ENCODE measurements at regions not wholly inside any gene's neighbourhood (a gene's known extent, or its start where the extent isn't known, plus 50 kb on each side); places are given as distances from the start of the nearest gene placed in this dataset.

DNA sequence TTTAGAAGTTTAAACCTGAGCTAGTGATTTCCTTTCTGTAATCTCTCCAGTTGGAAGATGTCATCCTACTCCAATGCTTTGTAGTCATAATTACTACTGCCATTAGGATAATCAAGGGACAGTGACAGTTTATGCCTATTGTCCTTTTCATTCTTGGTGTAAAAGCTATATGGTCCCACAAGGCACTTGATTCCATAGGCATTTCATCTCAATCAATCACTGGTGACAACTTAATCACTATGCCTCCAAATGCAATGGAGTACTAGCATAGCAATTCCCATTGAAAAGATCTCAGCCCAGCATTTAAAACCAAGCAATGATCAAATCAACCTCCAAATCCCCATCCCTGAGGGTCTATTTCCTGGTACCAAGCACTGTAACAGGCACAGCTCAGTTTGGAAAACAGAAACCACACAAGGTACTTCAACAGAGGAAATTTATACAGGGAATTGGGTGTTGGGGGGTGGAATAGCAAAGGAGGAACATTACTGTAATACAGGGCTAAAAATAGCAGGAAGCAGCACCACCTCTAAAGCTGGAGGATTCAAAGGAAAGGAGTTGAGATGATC is 51.0 kb downstream of the FHIP2A start:
- TF ChIP-seq, protein P1, sequence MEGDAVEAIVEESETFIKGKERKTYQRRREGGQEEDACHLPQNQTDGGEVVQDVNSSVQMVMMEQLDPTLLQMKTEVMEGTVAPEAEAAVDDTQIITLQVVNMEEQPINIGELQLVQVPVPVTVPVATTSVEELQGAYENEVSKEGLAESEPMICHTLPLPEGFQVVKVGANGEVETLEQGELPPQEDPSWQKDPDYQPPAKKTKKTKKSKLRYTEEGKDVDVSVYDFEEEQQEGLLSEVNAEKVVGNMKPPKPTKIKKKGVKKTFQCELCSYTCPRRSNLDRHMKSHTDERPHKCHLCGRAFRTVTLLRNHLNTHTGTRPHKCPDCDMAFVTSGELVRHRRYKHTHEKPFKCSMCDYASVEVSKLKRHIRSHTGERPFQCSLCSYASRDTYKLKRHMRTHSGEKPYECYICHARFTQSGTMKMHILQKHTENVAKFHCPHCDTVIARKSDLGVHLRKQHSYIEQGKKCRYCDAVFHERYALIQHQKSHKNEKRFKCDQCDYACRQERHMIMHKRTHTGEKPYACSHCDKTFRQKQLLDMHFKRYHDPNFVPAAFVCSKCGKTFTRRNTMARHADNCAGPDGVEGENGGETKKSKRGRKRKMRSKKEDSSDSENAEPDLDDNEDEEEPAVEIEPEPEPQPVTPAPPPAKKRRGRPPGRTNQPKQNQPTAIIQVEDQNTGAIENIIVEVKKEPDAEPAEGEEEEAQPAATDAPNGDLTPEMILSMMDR (IDR thresholded peaks at IDR 0.05): no peak
- TF ChIP-seq POLR2A (IDR thresholded peaks at IDR 0.05): no peak
